DND-41 (cell line): ENCODE measurements at regions not wholly inside any gene's neighbourhood (a gene's known extent, or its start where the extent isn't known, plus 50 kb on each side); places are given as distances from the start of the nearest gene placed in this dataset.

Experiments
- ATAC-seq: fragments of 200-7000 bp; cut with Tn5 transposase; 3 replicates; pipeline ENCODE4 v1.9.1; 2021; ENCODE audit warnings: low read depth; ENCODE audit not compliant: insufficient read depth
- DNase-seq: peaks from one replicate; pipeline ENCODE4 v3.0.0-alpha.2; 2020
- H2AFZ ChIP-seq: 2 replicates; pipeline ENCODE4 v1.6.0; 2012; ENCODE audit warnings: low read depth, low read length
- H3K27ac ChIP-seq: 2 replicates; pipeline ENCODE4 v1.5.1; 2012; ENCODE audit warnings: low read length, inconsistent platforms
- H3K27me3 ChIP-seq: fragments of 200-600 bp; sonication (generic); 2 replicates; pipeline ENCODE4 v1.6.0; 2012; ENCODE audit warnings: low read length, mild to moderate bottlenecking, inconsistent platforms; ENCODE audit not compliant: insufficient read depth, poor library complexity
- H3K36me3 ChIP-seq: 2 replicates; pipeline ENCODE4 v1.5.1; 2012; ENCODE audit warnings: low read length, inconsistent platforms; ENCODE audit not compliant: insufficient read depth
- H3K4me1 ChIP-seq: 2 replicates; pipeline ENCODE4 v1.5.1; 2012; ENCODE audit warnings: mild to moderate bottlenecking, low read length; ENCODE audit not compliant: insufficient read depth
- H3K4me2 ChIP-seq: 2 replicates; pipeline ENCODE4 v1.6.0; 2012; ENCODE audit warnings: mild to moderate bottlenecking, moderate library complexity, low read length, inconsistent platforms; ENCODE audit not compliant: insufficient read depth
- H3K4me3 ChIP-seq, 2 experiments: fragments of 200-600 bp in 1 of 2; shearing (Covaris generic) in 1 of 2; 2 replicates each; pipeline ENCODE4 v1.5.1; 2012 to 2016; ENCODE audit warnings: inconsistent platforms in 2 of 2, low read length in 2 of 2, mild to moderate bottlenecking in 2 of 2, low read depth in 1 of 2, moderate library complexity in 1 of 2
- H3K79me2 ChIP-seq: 2 replicates; pipeline ENCODE4 v1.6.0; 2012; ENCODE audit warnings: low read length, inconsistent platforms; ENCODE audit not compliant: insufficient read depth
- H3K9ac ChIP-seq: 2 replicates; pipeline ENCODE4 v1.6.0; 2012; ENCODE audit warnings: low read depth, mild to moderate bottlenecking, inconsistent platforms, low read length, moderate library complexity
- H3K9me3 ChIP-seq: 2 replicates; pipeline ENCODE4 v1.5.1; 2012; ENCODE audit warnings: low read length, moderate library complexity, mild to moderate bottlenecking, inconsistent platforms; ENCODE audit not compliant: insufficient read depth, severe bottlenecking
- H4K20me1 ChIP-seq: 2 replicates; pipeline ENCODE4 v1.6.0; 2012; ENCODE audit warnings: low read length; ENCODE audit not compliant: insufficient read depth
- EZH2 ChIP-seq: IDR thresholded peaks from 3 replicates; pipeline ENCODE4 v1.6.1; 2012; ENCODE audit warnings: borderline replicate concordance, low read depth, mild to moderate bottlenecking, moderate library complexity, low read length, inconsistent platforms; ENCODE audit not compliant: severe bottlenecking
- TF ChIP-seq, protein P1 (sequence below): IDR thresholded peaks from 2 replicates; pipeline ENCODE4 v1.5.1; 2012; ENCODE audit warnings: borderline replicate concordance, low read length, moderate library complexity, mild to moderate bottlenecking; ENCODE audit not compliant: poor library complexity, severe bottlenecking; ENCODE audit errors: extremely low read depth

DNA sequence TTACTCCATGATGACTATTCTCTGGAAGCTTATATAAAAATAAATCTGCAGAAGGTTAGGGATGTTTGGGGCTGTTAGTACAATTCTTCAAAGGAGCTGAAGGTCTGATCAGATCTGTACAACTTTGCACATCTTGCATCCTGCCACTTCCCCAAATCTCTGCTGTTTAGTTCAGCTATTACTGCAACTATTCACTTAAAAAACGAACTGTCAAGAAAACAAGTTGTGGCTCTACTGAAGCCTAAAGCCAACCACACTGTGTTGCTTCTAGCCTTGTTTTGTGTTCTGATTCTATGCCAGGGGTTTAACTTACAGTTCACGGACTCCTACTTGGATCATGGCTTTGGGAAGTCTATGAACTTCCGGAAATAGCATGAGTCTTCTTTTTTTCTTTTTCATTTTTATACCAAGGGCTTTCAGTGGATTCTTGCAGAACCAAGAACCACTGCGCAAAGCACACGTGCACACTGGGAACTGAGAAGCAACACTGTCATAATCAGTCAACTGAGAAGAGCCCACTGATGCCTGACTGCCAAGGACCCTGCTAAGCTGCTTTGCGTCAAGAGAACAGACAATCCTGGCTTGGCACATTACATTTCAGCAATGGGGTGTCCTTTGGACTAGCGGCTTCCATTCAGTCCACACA lies 66.3 kb upstream of the EEA1 start:
- H3K4me3 ChIP-seq = no peak overlapping the region
- H2AFZ ChIP-seq = no peak overlapping the region
- peaks cover 6% of the 10 kb centered on the region for H3K9me3 ChIP-seq
- H3K27ac ChIP-seq = no peak overlapping the region
- no peak overlapping the region for H3K4me2 ChIP-seq
- no peaks in the 10 kb centered on the region for H3K36me3 ChIP-seq
- H3K4me1 ChIP-seq = no peaks in the 10 kb centered on the region
- H4K20me1 ChIP-seq = no peaks in the 10 kb centered on the region
- DNase-seq = no peak
- no peak overlapping the region for H3K9ac ChIP-seq
- H3K27me3 ChIP-seq = no peaks in the 10 kb centered on the region
- ATAC-seq = no peak
- TF ChIP-seq EZH2 = no peak
- TF ChIP-seq, protein P1, sequence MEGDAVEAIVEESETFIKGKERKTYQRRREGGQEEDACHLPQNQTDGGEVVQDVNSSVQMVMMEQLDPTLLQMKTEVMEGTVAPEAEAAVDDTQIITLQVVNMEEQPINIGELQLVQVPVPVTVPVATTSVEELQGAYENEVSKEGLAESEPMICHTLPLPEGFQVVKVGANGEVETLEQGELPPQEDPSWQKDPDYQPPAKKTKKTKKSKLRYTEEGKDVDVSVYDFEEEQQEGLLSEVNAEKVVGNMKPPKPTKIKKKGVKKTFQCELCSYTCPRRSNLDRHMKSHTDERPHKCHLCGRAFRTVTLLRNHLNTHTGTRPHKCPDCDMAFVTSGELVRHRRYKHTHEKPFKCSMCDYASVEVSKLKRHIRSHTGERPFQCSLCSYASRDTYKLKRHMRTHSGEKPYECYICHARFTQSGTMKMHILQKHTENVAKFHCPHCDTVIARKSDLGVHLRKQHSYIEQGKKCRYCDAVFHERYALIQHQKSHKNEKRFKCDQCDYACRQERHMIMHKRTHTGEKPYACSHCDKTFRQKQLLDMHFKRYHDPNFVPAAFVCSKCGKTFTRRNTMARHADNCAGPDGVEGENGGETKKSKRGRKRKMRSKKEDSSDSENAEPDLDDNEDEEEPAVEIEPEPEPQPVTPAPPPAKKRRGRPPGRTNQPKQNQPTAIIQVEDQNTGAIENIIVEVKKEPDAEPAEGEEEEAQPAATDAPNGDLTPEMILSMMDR = no peak
- no peaks in the 10 kb centered on the region for H3K79me2 ChIP-seq

DNA sequence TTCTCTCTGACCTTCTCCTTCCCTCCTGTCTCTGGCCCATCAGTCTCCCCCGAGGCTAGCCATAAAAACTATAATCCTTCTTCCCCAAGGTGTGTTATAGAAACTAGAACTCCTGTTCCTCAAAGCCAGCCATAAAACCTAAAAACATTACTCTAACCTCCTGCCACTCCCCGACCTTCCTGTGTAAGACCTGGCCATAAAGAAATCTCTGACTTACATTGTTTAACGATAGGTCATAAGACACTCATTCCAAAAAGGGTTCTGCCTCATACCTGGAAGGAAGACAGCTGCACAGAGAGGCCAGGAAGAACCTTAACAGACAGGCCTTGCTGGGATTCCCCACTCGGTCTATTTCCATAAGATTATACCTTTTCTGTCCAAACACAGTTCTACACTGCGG lies 70.9 kb upstream of the EEA1 start:
- no peak overlapping the region for H3K4me2 ChIP-seq
- no peak overlapping the region for H3K9ac ChIP-seq
- H3K27me3 ChIP-seq = no peaks in the 10 kb centered on the region
- H3K27ac ChIP-seq = no peak overlapping the region
- H3K36me3 ChIP-seq = no peaks in the 10 kb centered on the region
- no peak for ATAC-seq
- no peaks in the 10 kb centered on the region for H3K4me1 ChIP-seq
- H3K79me2 ChIP-seq = no peaks in the 10 kb centered on the region
- TF ChIP-seq EZH2 = no peak
- TF ChIP-seq, protein P1 = no peak
- H3K9me3 ChIP-seq = no peaks in the 10 kb centered on the region
- no peak overlapping the region for H2AFZ ChIP-seq
- H3K4me3 ChIP-seq = no peak overlapping the region
- H4K20me1 ChIP-seq = no peaks in the 10 kb centered on the region
- no peak for DNase-seq

DNA sequence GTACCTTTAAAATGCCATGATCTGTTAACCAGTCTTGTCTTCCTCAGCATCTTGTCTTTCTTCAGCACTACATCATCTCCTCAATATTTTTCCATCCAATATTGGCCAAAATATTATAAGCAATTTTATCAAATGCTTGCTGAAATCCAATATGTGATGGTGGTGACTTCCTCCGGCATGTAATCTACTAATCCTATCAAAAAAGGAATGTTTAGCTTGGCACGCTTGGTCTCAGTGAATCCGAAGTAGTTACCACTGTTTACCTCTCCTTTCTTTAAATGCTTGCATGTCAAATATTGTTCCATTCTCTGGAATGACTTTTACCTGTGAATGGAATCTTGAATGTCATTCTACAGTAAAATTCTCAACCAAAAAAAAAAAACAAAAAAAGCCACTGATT lies 72.3 kb upstream of the EEA1 start:
- no peak for DNase-seq
- no peaks in the 10 kb centered on the region for H3K27me3 ChIP-seq
- no peaks in the 10 kb centered on the region for H3K79me2 ChIP-seq
- no peaks in the 10 kb centered on the region for H3K4me1 ChIP-seq
- no peaks in the 10 kb centered on the region for H4K20me1 ChIP-seq
- H3K27ac ChIP-seq = no peak overlapping the region
- H2AFZ ChIP-seq = no peak overlapping the region
- no peak for ATAC-seq
- TF ChIP-seq, protein P1 = no peak
- no peak for TF ChIP-seq EZH2
- no peaks in the 10 kb centered on the region for H3K9me3 ChIP-seq
- H3K4me2 ChIP-seq = no peak overlapping the region
- H3K9ac ChIP-seq = no peak overlapping the region
- H3K4me3 ChIP-seq = no peak overlapping the region
- no peaks in the 10 kb centered on the region for H3K36me3 ChIP-seq
